OCI-M1 (cell line): ENCODE measurements at regions not wholly inside any gene's neighbourhood (a gene's known extent, or its start where the extent isn't known, plus 50 kb on each side); places are given as distances from the start of the nearest gene placed in this dataset.

Source experiments
- DNase-seq: peaks from one replicate; lab custom pipeline; 2025; lab: John Stamatoyannopoulos, UW

DNA sequence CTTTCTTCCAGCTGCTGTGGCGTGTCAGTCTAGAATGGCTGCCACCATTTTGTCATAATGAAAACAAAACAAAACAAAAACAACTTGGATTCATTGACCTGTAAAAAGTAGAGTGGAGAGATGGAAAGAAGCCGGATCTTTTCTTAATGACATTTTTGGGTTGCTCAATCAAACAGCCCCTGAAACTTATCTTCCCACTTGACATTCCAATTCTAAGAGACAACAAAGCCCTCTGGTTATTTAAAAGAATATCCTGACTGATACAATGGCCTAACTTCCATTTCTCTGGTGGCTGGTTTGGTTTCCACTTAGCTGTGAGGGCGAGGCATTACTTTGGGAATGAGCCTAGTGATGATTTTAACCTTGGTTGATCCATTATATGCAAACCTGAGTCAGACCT, 123.7 kb downstream of the AQP4 start:
- no peak for DNase-seq

DNA sequence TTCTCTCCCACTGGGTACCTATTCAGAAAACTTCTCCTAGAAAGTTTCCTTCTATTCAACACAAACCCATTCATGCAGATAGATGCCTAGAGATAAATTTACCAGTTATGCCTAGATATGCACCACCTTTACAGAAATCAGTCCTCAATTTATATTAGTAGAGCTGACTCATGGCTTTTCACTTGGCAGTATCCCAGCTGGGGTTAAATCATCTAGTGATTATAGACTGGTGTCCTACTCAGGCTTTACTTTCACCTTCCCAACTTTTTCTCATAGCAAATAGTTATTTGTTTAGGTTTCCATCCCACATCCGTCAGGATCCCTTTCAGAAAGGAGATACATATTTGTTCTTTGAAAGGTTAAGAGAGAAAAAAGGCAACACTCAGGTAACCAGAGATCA, 124.5 kb downstream of the AQP4 start:
- DNase-seq: peak; percentile 56

DNA sequence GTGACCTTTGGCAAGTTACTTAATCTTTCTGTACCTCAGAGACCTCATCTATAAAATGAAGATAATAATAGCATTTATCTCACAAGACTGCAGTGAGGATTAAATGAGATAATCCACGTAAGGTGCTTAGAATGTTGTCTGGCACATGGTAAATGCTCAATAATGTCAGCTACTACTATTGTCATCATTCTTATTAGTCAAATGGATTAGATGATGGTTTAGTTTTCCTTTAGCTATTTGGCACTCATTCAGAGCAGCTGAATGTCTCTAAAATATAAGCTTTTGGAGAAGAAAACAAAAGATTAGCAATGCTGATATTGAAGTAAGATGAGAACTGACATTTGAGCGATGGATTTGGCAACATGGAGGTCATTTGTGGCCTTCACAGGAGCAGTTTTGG, 125.1 kb downstream of the AQP4 start:
- no peak for DNase-seq

- DNase-seq: peak; percentile 70
These were observed 126.8 kb downstream of the AQP4 start for GRCh38 chr18:26738706-26739105.

- DNase-seq: no peak
These were observed 129.2 kb downstream of the AQP4 start for GRCh38 chr18:26736301-26736700.

- DNase-seq: no peak
These were observed 130.7 kb downstream of the AQP4 start for GRCh38 chr18:26734760-26735159.

DNA sequence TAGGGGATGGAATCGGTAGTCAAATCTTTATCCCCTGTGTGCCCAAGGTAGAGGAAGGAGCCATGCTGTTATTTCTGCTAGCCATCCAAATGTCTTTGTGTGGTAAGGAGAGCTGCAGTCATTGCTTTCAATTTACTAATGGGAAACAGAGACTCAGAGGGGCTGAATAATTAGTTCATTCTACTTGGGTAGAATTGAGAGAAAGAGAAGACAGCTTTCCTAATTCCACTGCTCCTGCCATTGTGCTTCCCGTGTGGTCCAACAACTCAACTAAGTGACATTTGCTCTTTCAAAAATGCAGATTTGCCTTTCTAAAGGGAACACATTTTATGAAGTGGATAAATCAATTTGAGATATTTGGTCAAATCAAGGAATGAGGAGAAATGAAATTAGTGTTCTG, 136.1 kb downstream of the AQP4 start:
- no peak for DNase-seq

DNA sequence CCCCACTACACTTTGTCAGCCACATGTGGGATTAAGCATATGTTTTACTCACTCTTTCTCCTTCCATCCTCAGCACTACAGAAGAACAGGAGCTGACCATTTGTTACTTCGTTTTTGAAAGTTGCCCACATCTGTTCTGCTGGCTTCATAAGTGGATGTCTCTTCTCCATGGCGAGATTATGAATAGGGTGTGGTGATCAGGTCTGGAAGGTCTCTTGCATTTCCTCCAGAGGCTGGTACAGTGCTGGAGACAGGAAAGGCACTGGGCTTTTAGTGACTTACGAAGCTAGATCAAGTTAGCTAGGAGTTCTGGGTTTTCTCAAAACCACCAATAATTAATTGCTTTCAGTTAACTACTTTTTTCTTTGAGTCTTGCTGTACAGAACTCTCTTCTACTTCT, 136.5 kb downstream of the AQP4 start:
- DNase-seq: no peak

GRCh38 chr18:26723981-26724380, 141.5 kb downstream of the AQP4 start:
- no peak for DNase-seq

DNA sequence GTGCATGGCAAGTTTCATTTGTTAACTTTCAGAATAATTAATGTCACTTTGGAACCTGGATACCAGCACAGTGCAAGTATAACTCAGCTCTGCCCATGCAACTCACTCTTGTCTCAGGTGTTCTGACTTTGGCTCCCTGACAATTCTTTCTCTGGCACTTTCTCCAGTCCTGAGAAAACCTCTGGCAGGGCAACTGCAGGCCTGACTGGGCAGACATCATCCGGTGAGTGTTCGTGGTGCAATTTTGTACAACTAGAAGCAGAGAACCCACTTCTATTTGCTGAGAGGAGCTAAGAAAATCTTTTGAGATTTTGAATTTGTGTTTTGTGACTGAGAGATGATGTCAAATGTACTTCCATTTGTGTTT, 143.0 kb downstream of the AQP4 start:
- no peak for DNase-seq

- DNase-seq: peak; percentile 45
These were observed 143.5 kb downstream of the AQP4 start for GRCh38 chr18:26721854-26722564.

GRCh38 chr18:26719896-26720295, 145.6 kb downstream of the AQP4 start:
- DNase-seq: peak; percentile 37

DNA sequence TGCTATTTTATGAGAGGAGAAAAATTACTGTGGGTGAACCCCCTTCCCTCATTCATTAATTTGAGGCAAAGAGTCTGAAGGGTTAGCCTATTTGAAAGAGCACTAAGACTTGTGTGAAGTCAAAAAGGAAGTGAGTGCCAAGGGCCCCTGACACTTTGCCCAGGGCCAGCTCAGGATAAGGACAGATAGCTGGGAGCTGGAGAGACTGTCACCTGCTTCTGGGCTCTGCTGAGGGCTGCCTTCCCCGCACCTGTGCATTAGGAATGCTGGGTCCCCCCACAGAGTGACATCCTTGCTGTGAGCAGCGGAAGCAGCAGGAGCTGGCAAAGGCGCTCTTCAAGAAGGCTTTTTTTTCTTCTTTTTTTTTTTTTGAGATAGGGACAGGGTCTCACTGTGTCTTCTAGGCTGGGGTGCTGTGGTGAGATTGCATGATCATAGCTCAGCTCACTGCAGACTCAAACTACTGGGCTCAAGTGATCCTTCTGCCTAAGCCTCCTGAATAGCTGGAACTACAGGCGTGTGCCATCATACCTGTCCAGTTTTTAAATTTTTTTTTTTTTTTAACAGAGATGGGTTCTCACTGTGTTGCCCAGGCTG, 148.3 kb downstream of the AQP4 start:
- no peak for DNase-seq

DNA sequence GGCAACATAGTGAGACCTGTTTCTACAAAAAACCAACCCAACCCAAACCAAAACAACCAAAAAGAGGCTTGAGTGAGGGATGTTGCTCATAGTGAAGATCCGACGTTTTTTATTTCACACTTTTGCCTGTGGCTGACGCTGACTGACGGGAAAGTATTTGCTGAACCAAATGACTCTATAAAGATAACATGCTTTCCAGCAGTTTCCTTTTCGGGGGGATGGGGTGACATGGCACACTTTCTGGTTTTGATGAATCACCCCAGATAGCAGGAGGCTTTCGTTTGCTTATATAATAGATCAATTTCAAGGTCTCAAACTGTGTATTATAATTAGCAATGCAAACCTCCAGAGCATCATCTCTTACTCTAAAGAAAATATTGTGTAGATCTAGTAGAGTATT, 150.8 kb downstream of the AQP4 start:
- DNase-seq: peak; percentile 33

GRCh38 chr18:26711756-26712155, 153.8 kb downstream of the AQP4 start:
- DNase-seq: peak; percentile 51

GRCh38 chr18:26710470-26711096, 154.9 kb downstream of the AQP4 start:
- peak; percentile 98 for DNase-seq

GRCh38 chr18:26709897-26710296, 155.6 kb downstream of the AQP4 start:
- DNase-seq: no peak

DNA sequence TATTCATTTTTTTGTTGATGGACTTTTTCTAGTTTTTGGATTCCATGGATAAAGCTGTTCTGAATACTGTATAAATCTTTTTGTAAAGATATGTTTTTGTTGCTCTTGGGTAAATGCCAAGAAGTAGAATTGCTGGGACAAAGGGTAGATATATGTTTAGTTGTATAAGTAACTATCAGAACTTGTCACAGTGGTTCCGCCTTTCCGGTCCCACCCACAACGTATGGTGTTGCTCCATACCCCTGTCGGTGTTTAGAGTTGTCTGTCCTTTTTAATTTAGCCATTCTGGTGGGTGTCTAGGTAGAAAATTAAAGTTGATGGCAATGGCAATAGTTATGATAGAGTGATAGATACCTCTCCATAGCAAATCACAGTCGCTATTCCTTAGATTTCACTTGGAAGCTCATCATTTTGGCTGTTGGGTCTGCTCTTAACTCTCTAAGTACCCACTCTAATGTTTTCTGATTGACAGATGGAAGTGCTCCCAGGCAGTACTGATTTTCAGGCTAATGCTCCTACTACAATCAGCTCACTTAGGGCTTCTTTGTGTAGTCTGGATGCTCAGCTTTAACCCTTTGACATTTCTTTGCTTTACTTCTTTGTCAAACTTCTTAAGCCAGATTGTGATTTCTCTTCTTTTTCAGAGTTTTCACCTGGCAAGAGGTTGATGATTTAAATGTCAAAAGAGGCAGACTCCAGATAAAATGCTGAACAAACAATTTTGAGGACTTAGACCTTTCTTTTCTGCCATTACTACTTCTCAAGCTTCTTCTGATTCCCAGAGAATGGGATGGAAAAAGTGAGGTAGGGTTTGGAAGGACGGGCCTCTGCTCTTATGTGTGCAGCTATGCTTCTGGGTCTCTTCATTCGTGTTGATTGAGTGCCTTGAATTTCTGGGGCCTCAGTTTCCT, 156.4 kb downstream of the AQP4 start:
- no peak for DNase-seq

- DNase-seq: no peak
These were observed 158.6 kb downstream of the AQP4 start for GRCh38 chr18:26706911-26707351.

- no peak for DNase-seq
These were observed 157.4 kb upstream of the KCTD1 start for GRCh38 chr18:26705757-26706156.

DNA sequence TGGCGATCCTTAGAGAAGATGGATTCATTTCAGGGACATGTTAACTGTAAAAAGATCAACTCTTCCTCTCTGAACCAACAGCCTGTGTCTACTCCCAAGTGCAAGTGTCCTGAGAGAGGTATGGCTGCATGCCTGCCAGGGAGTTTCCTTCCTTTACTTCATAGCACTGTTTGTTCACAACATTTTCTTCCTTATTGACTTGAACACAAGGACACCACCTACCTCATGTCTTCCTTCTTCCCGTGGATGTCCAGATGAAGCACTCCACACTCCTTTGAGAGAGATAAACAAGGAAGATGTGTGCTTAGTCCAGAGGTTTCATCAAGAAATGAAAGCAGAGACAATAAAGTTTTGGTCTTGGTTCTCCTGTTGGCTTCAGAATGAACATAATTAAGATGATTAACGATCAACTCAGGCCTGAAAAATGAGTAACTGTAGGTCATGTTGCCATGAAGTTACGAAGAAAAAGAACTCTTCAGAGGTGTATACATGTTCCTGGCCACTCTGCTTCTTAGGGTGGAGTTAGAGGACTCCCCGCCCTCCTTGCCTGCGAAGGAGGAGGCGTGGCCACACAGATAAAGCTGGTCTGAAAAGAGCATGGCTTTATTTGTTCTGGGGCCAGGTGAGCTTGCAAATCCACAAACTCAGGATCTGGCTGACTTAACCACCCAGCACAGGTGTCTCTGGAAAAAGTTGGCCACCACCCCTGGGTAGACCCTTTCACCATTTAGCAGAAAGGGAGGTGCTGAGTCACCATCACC, 155.0 kb upstream of the KCTD1 start:
- peak; percentile 96 for DNase-seq

DNA sequence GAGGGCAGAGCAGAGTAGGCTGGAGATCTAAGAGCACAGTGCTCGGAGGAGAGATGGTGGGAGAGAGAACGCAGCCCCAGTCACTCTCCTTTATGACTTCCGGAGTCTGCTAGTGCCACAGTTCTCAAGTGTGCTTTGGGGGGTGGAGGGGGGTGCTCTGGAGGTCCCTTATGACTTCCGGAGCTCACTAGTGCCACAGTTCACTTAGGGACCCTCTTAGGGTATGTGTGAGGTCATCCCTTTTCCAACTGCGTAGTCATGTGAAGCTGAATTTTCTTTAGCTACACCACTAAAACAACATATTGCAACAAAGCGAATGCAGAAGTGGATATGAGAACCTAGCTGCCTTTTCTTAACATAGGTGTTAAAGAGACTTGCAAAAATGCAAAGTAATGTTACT, 153.7 kb upstream of the KCTD1 start:
- DNase-seq: peak; percentile 84
